Neuron (in vitro differentiated cells): ENCODE measurements at regions not wholly inside any gene's neighbourhood (a gene's known extent, or its start where the extent isn't known, plus 50 kb on each side); places are given as distances from the start of the nearest gene placed in this dataset.

Experiments used
- H2AFZ ChIP-seq: one replicate; pipeline ENCODE4 v1.6.1; 2013; ENCODE audit warnings: low read depth, mild to moderate bottlenecking, inconsistent platforms, low read length, moderate library complexity
- H3K27me3 ChIP-seq: one replicate; pipeline ENCODE4 v1.6.1; 2013; ENCODE audit warnings: low read length; ENCODE audit not compliant: insufficient read depth
- H3K36me3 ChIP-seq: one replicate; pipeline ENCODE4 v1.6.1; 2013; ENCODE audit warnings: low read length; ENCODE audit not compliant: insufficient read depth
- H3K4me1 ChIP-seq: one replicate; pipeline ENCODE4 v1.6.1; 2013; ENCODE audit warnings: low read length; ENCODE audit not compliant: insufficient read depth
- H3K4me3 ChIP-seq: 2 replicates; pipeline ENCODE4 v1.5.1; 2013; ENCODE audit warnings: mild to moderate bottlenecking, low read length, moderate library complexity
- H3K9me3 ChIP-seq: one replicate; pipeline ENCODE4 v1.6.1; 2013; ENCODE audit warnings: low read length

GRCh38 chr3:175879417-175879816 is 1020.3 kb downstream of the NAALADL2 start:
- Histone ChIP-seq H2AFZ (no peak overlapping the region), H3K9me3 (peaks cover 3% of the 10 kb centered on the region), H3K4me3 (no peak overlapping the region), H3K36me3 (no peaks in the 10 kb centered on the region), H3K27me3 (no peaks in the 10 kb centered on the region), H3K4me1 (no peaks in the 10 kb centered on the region)

- Histone ChIP-seq H2AFZ (no peak overlapping the region), H3K36me3 (no peaks in the 10 kb centered on the region), H3K9me3 (no peaks in the 10 kb centered on the region), H3K27me3 (no peaks in the 10 kb centered on the region), H3K4me3 (no peak overlapping the region), H3K4me1 (no peaks in the 10 kb centered on the region)
Measured at GRCh38 chr3:175869404-175869803, 1010.3 kb downstream of the NAALADL2 start.

DNA sequence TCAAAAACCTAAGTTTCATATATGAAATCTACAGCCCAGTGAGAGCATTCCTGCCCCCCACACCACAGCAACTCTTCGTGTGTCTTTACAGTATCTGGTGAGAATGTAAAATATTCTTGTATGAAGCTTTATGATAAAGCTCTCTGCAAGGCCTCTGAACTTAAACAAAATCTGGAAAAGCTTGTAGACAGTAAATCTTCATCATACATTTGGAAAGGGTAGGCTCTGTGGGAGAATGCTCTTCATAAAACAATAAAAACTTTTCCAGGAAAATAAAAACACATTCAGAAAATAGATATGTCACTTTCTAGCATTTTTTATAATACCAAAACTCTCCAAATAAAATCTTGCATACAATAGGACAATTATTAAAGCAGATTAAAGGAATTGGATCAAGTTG is 1009.5 kb downstream of the NAALADL2 start:
- no peaks in the 10 kb centered on the region for H3K36me3 ChIP-seq
- no peaks in the 10 kb centered on the region for H3K9me3 ChIP-seq
- no peaks in the 10 kb centered on the region for H3K4me1 ChIP-seq
- H2AFZ ChIP-seq, result no peak overlapping the region
- no peaks in the 10 kb centered on the region for H3K27me3 ChIP-seq
- H3K4me3 ChIP-seq, result no peak overlapping the region

DNA sequence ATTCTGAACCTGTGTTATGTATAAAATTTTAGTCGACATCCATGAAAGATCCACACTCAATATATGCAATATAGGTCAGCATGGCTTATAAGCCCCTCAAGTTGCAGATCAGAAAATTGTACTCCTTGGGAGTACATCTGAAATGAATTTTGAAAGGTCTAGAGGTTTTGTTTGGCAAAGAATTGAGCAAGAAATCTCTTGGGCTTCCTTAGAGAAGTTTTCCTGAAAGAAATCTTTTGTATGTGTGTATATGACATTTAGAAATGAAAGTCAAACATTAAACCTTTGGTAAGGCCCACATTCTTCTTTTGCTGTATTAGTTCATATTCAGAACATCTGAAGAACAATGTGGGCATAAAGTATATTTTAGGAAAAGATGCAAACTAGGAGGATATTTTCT is 1006.6 kb downstream of the NAALADL2 start:
- H3K27me3 ChIP-seq, result no peaks in the 10 kb centered on the region
- H3K4me1 ChIP-seq, result no peaks in the 10 kb centered on the region
- H3K36me3 ChIP-seq, result no peaks in the 10 kb centered on the region
- no peak overlapping the region for H3K4me3 ChIP-seq
- H3K9me3 ChIP-seq, result no peaks in the 10 kb centered on the region
- peak overlapping the region; percentile 61 for H2AFZ ChIP-seq

- Histone ChIP-seq H2AFZ (no peak overlapping the region), H3K9me3 (no peaks in the 10 kb centered on the region), H3K36me3 (no peaks in the 10 kb centered on the region), H3K4me3 (no peak overlapping the region), H3K4me1 (no peaks in the 10 kb centered on the region), H3K27me3 (no peaks in the 10 kb centered on the region)
Measured at GRCh38 chr3:175861916-175862315, 1002.8 kb downstream of the NAALADL2 start.
